Endothelial cell of umbilical vein (primary cell): ENCODE measurements at regions not wholly inside any gene's neighbourhood (a gene's known extent, or its start where the extent isn't known, plus 50 kb on each side); places are given as distances from the start of the nearest gene placed in this dataset.

Source experiments
- BruUV-seq: library from RNA; stranded (reverse); fragments of 400-500 nt; replicated peaks from 2 replicates; lab custom pipeline; 2021; lab: Mats Ljungman, UMichigan
- CTCF ChIA-PET: fragments of 300-600, 350-600 bp; sonication (Branson Sonifier 250); formaldehyde crosslinking; loops from one replicate; lab custom pipeline; 2021; ENCODE audit warnings: antibody characterized with exemption, inconsistent platforms; lab: Charles Lee
- POLR2A ChIA-PET: fragments of 300-600, 350-600 bp; sonication (Branson Sonifier 250); formaldehyde crosslinking; loops from one replicate; lab custom pipeline; 2021; ENCODE audit warnings: antibody characterized with exemption, inconsistent platforms; lab: Charles Lee
- DNase-seq: peaks from one replicate; pipeline ENCODE4 v3.0.0-alpha.2; 2011; ENCODE audit warnings: low read depth, low spot score
- FAIRE-seq: peaks from 2 replicates; lab custom pipeline; 2011; peaks lifted over from hg19 to GRCh38; lab: Jason Lieb, UNC
- H2AFZ ChIP-seq: 2 replicates; pipeline ENCODE4 v1.6.0; 2012; ENCODE audit warnings: low read depth, low read length, control low read depth, inconsistent platforms
- H3K27ac ChIP-seq: 2 replicates; pipeline ENCODE4 v1.5.1; 2011; ENCODE audit warnings: low read depth, mild to moderate bottlenecking, control low read depth, low read length, moderate library complexity; ENCODE audit not compliant: insufficient read depth
- H3K27me3 ChIP-seq, 2 experiments: 2 replicates each; pipeline versions ENCODE4 v1.6.0 to v1.6.1; 2011; ENCODE audit warnings: low read length in 2 of 2, mixed read lengths in 1 of 2; ENCODE audit not compliant: control insufficient read depth in 2 of 2, insufficient read depth in 2 of 2
- H3K36me3 ChIP-seq, 2 experiments: 2 replicates in 1 of 2; 3 replicates in 1 of 2; pipeline ENCODE4 v1.5.1; 2011; ENCODE audit warnings: low read length in 2 of 2, mild to moderate bottlenecking in 1 of 2, moderate library complexity in 1 of 2; ENCODE audit not compliant: control insufficient read depth in 2 of 2, insufficient read depth in 2 of 2; ENCODE audit errors: extremely low read depth in 1 of 2
- H3K4me1 ChIP-seq: 3 replicates; pipeline ENCODE4 v1.5.1; 2011; ENCODE audit warnings: mild to moderate bottlenecking, low read length; ENCODE audit not compliant: control insufficient read depth, insufficient read depth; ENCODE audit errors: extremely low read depth
- H3K4me2 ChIP-seq: 2 replicates; pipeline ENCODE4 v1.6.1; 2011; ENCODE audit warnings: low read length, control low read depth, mixed read lengths; ENCODE audit not compliant: insufficient read depth
- H3K4me3 ChIP-seq, 3 experiments: fragments of 200-600 bp in 1 of 3; sonication (generic), shearing (Covaris generic) in 1 of 3; replicated peaks in 1 of 3; 2 replicates each; pipeline ENCODE4 v1.5.1; 2011 to 2016; ENCODE audit warnings: control low read depth in 3 of 3, low read length in 3 of 3, mild to moderate bottlenecking in 2 of 3, inconsistent platforms in 1 of 3, low read depth in 1 of 3, moderate library complexity in 1 of 3; ENCODE audit not compliant: insufficient read depth in 1 of 3
- H3K79me2 ChIP-seq: 2 replicates; pipeline ENCODE4 v1.6.0; 2012; ENCODE audit warnings: low read length, inconsistent platforms; ENCODE audit not compliant: control insufficient read depth, insufficient read depth
- H3K9ac ChIP-seq: replicated peaks from 2 replicates; pipeline ENCODE3; 2011; ENCODE audit warnings: low read length, control low read depth; ENCODE audit not compliant: insufficient read depth; ENCODE audit errors: extremely low read depth
- H3K9me1 ChIP-seq: replicated peaks from 3 replicates; pipeline ENCODE4 v1.6.0; 2011; ENCODE audit warnings: mild to moderate bottlenecking, low read length; ENCODE audit not compliant: control insufficient read depth, insufficient read depth; ENCODE audit errors: extremely low read depth
- H3K9me3 ChIP-seq: replicated peaks from 2 replicates; pipeline ENCODE4 v1.5.1; 2012; ENCODE audit warnings: low read length, inconsistent platforms; ENCODE audit not compliant: control insufficient read depth, insufficient read depth
- H4K20me1 ChIP-seq: replicated peaks from 2 replicates; pipeline ENCODE3; 2011; ENCODE audit warnings: mild to moderate bottlenecking, low read length; ENCODE audit not compliant: control insufficient read depth, insufficient read depth; ENCODE audit errors: extremely low read depth
- EZH2 ChIP-seq: IDR thresholded peaks from 2 replicates; pipeline ENCODE4 v1.6.1; 2012; ENCODE audit warnings: borderline replicate concordance, low read depth, mild to moderate bottlenecking, moderate library complexity, low read length, inconsistent platforms; ENCODE audit not compliant: severe bottlenecking
- FOS ChIP-seq: IDR thresholded peaks from 2 replicates; pipeline ENCODE4 v1.6.1; 2011; ENCODE audit warnings: mild to moderate bottlenecking, low read length, moderate library complexity, borderline replicate concordance; ENCODE audit not compliant: insufficient read depth
- GATA2 ChIP-seq: IDR thresholded peaks from 2 replicates; pipeline ENCODE4 v1.7.0; 2011; ENCODE audit warnings: low read depth, mild to moderate bottlenecking, moderate library complexity, mixed read lengths, low read length; ENCODE audit not compliant: insufficient read length, insufficient read depth
- JUN ChIP-seq: IDR thresholded peaks from 2 replicates; pipeline ENCODE4 v1.6.1; 2011; ENCODE audit warnings: borderline replicate concordance, low read depth; ENCODE audit not compliant: insufficient read length, insufficient read depth
- MYC ChIP-seq: IDR thresholded peaks from one replicate; pipeline ENCODE4 v1.6.1; 2011; ENCODE audit warnings: mild to moderate bottlenecking, low read depth, low read length
- POLR2A ChIP-seq: IDR thresholded peaks from 2 replicates; pipeline ENCODE4 v1.6.1; 2012; ENCODE audit warnings: low read depth, mild to moderate bottlenecking, control low read depth, low read length
- POLR2AphosphoS5 ChIP-seq: IDR thresholded peaks from 2 replicates; pipeline ENCODE4 v1.6.1; 2012; ENCODE audit warnings: low read depth, mild to moderate bottlenecking, control low read depth, low read length, moderate library complexity; ENCODE audit not compliant: insufficient read depth
- dilution Hi-C: fragments of 300-500 bp; cut with MboI; formaldehyde crosslinking; loops from one replicate; pipeline ENCODE4 v1.15.0; 2019; ENCODE audit warnings: low sequenced_read_pairs; ENCODE audit not compliant: extremely low pct_ligation_motif_present
- intact Hi-C: fragments of 100-400 bp; cut with micrococcal nuclease; formaldehyde crosslinking; loops from one replicate; pipeline ENCODE4 v1.10.0; 2022
- TF ChIP-seq, protein P1 (sequence below): IDR thresholded peaks from 2 replicates; pipeline ENCODE4 v1.6.1; 2011; ENCODE audit not compliant: insufficient read depth, insufficient read length
- TF ChIP-seq, protein P2 (sequence below), 2 donors: IDR thresholded peaks; 1 replicate in 1 of 2; 2 replicates in 1 of 2; pipeline ENCODE4 v1.5.1; 2011; ENCODE audit warnings: low read length in 2 of 2, mild to moderate bottlenecking in 2 of 2, moderate library complexity in 2 of 2, control low read depth in 1 of 2, inconsistent platforms in 1 of 2, low read depth in 1 of 2; ENCODE audit not compliant: insufficient read depth in 1 of 2; ENCODE audit errors: extremely low read depth in 1 of 2

DNA sequence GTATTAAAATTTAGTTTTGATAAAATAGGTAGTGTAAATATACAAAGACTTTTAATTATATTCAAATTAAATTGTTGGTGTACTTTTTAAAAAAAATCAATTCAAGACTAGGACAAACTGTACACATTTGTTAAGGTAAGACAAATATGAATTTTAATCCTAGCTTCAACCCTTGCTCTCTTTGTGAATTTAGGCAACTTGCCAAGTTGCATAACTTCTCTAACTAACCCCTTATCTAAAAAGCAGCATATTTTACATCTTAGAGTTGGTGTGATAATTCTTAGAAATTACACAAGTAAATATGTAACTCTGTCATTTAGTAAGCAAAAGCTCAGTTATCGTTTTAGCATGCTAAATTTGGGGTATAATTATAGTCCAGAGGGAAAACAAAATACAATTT, 78.1 kb upstream of the FSTL5 start:
- Histone ChIP-seq H3K27ac (no peak overlapping the region), H3K9me3 (no peaks in the 10 kb centered on the region), H3K79me2 (no peaks in the 10 kb centered on the region), H3K9me1 (no peaks in the 10 kb centered on the region), H3K4me3 (no peak overlapping the region), H3K36me3 (no peaks in the 10 kb centered on the region), H3K4me1 (no peaks in the 10 kb centered on the region), H2AFZ (no peak overlapping the region), H4K20me1 (no peaks in the 10 kb centered on the region), H3K9ac (no peak overlapping the region), H3K4me2 (no peak overlapping the region), H3K27me3 (no peaks in the 10 kb centered on the region)
- BruUV-seq, result no TSS peak
- POLR2A ChIA-PET, result no interaction called here
- no peak for DNase-seq
- TF ChIP-seq, protein P1, sequence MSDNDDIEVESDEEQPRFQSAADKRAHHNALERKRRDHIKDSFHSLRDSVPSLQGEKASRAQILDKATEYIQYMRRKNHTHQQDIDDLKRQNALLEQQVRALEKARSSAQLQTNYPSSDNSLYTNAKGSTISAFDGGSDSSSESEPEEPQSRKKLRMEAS, result no peak
- no peak for TF ChIP-seq GATA2
- TF ChIP-seq FOS, result no peak
- no peak for TF ChIP-seq POLR2AphosphoS5
- no peak for TF ChIP-seq EZH2
- TF ChIP-seq, protein P2, sequence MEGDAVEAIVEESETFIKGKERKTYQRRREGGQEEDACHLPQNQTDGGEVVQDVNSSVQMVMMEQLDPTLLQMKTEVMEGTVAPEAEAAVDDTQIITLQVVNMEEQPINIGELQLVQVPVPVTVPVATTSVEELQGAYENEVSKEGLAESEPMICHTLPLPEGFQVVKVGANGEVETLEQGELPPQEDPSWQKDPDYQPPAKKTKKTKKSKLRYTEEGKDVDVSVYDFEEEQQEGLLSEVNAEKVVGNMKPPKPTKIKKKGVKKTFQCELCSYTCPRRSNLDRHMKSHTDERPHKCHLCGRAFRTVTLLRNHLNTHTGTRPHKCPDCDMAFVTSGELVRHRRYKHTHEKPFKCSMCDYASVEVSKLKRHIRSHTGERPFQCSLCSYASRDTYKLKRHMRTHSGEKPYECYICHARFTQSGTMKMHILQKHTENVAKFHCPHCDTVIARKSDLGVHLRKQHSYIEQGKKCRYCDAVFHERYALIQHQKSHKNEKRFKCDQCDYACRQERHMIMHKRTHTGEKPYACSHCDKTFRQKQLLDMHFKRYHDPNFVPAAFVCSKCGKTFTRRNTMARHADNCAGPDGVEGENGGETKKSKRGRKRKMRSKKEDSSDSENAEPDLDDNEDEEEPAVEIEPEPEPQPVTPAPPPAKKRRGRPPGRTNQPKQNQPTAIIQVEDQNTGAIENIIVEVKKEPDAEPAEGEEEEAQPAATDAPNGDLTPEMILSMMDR (IDR thresholded peaks at IDR 0.05; ENCODE audit: extremely low read depth in 1 of 2, insufficient read depth in 1 of 2, low read depth in 1 of 2, low read length in 2 of 2), result no peak
- no peak for TF ChIP-seq POLR2A
- TF ChIP-seq MYC, result no peak
- no peak for TF ChIP-seq JUN
- intact Hi-C loops, result no loop called here
- FAIRE-seq, result no peak
- CTCF ChIA-PET, result no interaction called here
- dilution Hi-C loops, result no loop called here
